ENCODE measurements at regions not wholly inside any gene's neighbourhood (a gene's known extent, or its start where the extent isn't known, plus 50 kb on each side); places are given as distances from the start of the nearest gene placed in this dataset.

GRCh38 chr14:104505085-104506074, 74.2 kb upstream of the C14orf180 start:
- FAIRE-seq: no peak
- no peak for DNase-seq (ENCODE audit: insufficient read length, low spot score)

- FAIRE-seq: no peak
- no peak for DNase-seq (ENCODE audit: insufficient read length, low spot score)
Measured at GRCh38 chr14:104506461-104507253, 72.9 kb upstream of the C14orf180 start.

GRCh38 chr14:104507443-104507842, 72.1 kb upstream of the C14orf180 start:
- no peak for FAIRE-seq

GRCh38 chr14:104509673-104510072, 69.9 kb upstream of the C14orf180 start:
- FAIRE-seq: no peak

More at GRCh38 chr14:104507443-104507842, 72.1 kb upstream of the C14orf180 start:
- no peak for DNase-seq (ENCODE audit: insufficient read length, low spot score)

GRCh38 chr14:104510216-104510615, 69.3 kb upstream of the C14orf180 start:
- DNase-seq (ENCODE audit: insufficient read length, low spot score) (no peak), FAIRE-seq (no peak)

More at GRCh38 chr14:104509673-104510072, 69.9 kb upstream of the C14orf180 start:
- no peak for DNase-seq (ENCODE audit: insufficient read length, low spot score)

- DNase-seq (ENCODE audit: insufficient read length, low spot score) (no peak), FAIRE-seq (no peak)
Measured at GRCh38 chr14:104510794-104511611, 68.6 kb upstream of the C14orf180 start.

GRCh38 chr14:104512061-104512460, 67.5 kb upstream of the C14orf180 start:
- FAIRE-seq: no peak
- no peak for DNase-seq (ENCODE audit: insufficient read length, low spot score)

GRCh38 chr14:104512771-104513640, 66.6 kb upstream of the C14orf180 start:
- FAIRE-seq (no peak), DNase-seq (ENCODE audit: insufficient read length, low spot score) (no peak)

- DNase-seq (ENCODE audit: insufficient read length, low spot score): no peak
- FAIRE-seq: no peak
Measured at GRCh38 chr14:104513641-104514046, 65.9 kb upstream of the C14orf180 start.

- FAIRE-seq (no peak), DNase-seq (ENCODE audit: insufficient read length, low spot score) (no peak)
Measured at GRCh38 chr14:104514156-104514848, 65.3 kb upstream of the C14orf180 start.

GRCh38 chr14:104515059-104515810, 64.3 kb upstream of the C14orf180 start:
- FAIRE-seq: no peak
- no peak for DNase-seq (ENCODE audit: insufficient read length, low spot score)

- DNase-seq (ENCODE audit: insufficient read length, low spot score) (no peak), FAIRE-seq (no peak)
Measured at GRCh38 chr14:104515811-104516780, 63.5 kb upstream of the C14orf180 start.

- FAIRE-seq: no peak
- no peak for DNase-seq (ENCODE audit: insufficient read length, low spot score)
Measured at GRCh38 chr14:104516906-104517305, 62.7 kb upstream of the C14orf180 start.

GRCh38 chr14:104517426-104517825, 62.1 kb upstream of the C14orf180 start:
- DNase-seq (ENCODE audit: insufficient read length, low spot score) (no peak), FAIRE-seq (no peak)

GRCh38 chr14:104517867-104518266, 61.7 kb upstream of the C14orf180 start:
- FAIRE-seq: peak; percentile 78

GRCh38 chr14:104518659-104519350, 60.8 kb upstream of the C14orf180 start:
- no peak for FAIRE-seq
- DNase-seq (ENCODE audit: insufficient read length, low spot score): no peak

More at GRCh38 chr14:104517867-104518266, 61.7 kb upstream of the C14orf180 start:
- no peak for DNase-seq (ENCODE audit: insufficient read length, low spot score)

Measured in HTR-8/SVneo (cell line).